CD4-positive, alpha-beta T cell treated with Interleukin-17A for 1 hour (primary cell): ENCODE measurements at regions not wholly inside any gene's neighbourhood (a gene's known extent, or its start where the extent isn't known, plus 50 kb on each side); places are given as distances from the start of the nearest gene placed in this dataset.

Experiments
- DNase-seq: peaks from one replicate; pipeline ENCODE4 v3.0.0-alpha.2; 2020

DNA sequence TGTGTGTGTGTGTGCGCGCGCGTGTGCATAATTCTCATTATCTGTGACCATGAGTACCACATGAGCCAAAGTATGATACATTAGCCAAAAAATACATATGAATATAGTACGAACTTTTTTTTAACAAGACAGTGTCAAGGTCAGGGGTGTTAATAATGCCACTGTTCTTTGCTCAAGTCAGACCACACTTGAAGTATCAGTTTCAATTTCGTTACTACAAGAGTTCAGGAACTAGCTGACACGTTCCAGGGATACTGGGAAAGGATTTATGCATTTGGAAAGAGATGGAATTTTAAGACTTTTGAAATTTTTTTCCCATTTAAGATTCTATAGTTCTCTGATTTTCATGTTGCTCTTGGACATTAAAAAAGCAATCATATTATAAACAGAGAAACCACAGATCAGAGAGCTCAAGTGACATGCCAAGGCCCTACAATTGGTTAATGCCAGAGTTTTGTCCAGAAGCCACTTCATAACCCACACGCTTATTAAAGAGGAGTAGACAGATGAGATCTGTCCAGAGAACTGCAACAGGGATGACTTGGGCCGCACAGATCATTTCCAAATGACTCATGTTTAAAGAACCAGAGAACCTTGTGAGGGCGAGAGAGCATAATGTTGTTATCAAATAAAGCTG, 718.8 kb upstream of the SGCG start:
- DNase-seq = no peak

DNA sequence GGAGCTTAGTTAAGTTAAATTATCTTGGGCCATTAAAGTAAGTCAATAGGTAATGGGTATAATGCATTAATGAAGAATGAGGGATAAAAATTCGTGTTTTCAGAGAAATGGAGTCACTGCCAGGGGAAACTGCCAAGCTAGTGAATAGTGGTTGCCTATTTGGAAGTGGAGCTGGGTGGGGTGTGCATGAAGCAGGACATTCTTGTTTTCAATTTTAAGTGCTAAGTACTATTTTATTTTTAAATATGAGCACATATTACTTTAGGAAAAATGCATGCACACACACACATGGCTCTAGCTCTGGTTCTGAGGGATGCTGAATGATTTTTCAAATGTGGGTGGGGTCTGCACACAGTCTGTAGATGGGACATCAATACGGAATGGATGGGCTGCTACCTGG, 717.7 kb upstream of the SGCG start:
- DNase-seq = no peak

DNA sequence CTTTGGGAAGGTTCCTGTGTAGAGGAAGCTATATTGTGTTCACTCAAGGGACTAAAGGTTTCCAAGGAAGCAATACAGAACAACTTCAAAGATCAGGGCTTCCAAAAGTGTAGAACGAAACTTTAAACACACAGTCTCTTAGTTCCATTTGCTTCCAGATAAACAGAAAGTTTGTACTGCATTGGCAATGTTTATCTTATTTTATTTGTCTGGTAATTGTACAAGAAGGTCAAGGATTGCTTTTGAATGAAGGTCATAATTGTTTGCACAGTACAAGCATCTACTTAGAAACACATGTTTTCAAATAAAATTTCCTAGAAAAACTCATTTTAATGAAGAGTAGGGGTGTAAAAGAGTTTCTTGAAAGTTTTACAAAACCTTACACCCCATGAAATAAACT, 712.7 kb upstream of the SGCG start:
- DNase-seq = no peak

DNA sequence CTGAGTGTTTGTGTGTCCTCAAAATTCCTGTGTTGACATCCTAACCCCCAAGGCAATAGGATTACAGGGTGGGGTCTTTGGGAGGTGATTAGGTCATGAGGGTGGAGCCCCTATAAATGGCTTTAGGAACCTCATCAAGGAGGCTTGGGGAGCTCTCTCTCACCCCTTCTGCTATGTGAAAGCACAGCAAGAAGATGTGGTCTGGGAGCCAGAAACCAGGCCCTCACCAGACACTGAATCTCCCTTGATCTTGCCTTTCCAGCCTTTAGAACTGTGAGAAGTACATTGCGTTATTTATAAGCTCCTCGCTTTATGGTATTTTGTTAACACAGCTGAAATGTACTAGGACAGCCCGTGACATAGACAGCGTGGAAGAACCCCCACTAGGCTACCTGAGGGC, 712.0 kb upstream of the SGCG start:
- no peak for DNase-seq

DNA sequence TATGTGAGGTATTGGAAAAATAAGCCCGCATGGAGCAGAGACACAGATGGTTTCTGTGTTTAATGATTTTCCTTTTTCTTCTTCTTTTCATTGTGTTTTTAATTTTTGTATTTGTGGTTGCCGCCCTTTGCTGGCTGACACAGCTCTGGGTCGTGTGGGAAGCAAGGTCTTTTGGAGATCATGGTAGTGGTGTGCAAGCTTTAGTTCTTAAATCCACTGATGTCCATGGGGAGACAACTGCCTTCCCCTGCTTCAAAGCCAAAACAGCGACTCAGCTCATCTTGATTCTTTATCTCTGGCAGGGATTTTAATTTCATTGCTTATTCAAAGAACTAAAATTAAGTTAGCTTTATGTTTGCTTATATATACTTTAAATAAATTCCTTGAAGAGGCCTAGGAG, 711.3 kb upstream of the SGCG start:
- no peak for DNase-seq

DNA sequence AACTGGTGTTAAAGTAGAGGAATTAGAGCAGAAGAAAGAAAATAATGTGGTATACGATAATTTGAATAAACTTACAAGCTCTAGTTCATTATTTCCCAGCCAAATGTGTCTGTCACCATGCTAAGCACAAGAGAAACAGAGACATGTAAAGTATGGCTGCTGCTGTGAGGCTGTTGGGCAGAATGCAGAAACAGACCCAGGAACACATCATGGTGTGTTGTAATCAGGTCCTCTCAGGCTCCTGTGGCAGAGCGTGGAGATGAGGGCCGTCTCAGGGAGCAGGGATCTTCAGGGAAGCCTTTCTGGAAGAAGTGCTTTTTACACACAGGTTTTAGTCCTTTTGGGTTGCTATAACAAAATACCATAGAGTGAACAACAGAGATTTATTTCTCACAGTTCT, 710.7 kb upstream of the SGCG start:
- no peak for DNase-seq

DNA sequence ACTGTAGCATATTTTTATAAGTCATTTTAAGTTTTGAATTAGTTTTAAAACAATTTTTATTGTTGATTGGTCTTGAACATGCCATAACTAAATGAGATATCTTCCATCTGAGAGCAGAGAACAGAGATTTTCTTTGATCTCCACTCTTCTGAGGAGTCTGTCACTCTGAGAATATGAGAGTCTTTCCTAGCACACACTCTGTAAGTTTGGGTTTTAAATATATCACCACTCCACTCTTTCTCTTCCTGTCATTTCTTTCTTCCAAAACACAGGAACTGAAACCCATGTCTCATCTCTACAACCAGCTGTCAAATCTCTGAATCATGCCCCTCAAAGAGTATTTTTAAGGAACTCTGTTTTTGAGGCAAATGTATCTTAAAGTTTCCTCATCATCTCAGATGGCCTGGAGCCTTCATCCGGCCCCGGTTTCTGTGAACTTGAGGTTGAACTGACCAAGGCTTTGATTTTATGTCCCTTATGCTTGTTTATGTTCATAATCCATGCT, 698.2 kb upstream of the SGCG start:
- no peak for DNase-seq

DNA sequence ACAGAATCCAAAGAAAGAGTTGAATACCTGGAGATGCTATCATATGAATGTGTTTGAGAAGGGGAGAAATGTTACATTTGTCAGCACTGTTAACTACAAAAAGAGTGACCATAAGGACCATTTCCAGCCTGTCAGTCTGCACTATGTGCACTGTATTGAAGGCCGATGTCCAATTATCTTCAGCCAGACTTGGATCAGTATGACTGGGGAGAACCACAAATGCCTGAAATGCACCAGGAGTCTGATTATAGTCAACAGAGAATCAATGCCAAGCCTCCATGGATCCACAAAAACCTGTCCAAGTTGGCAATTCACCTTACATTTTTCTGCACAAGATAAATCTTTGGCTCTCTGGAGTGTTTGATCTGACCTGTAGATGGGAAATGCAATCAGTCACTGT, 697.5 kb upstream of the SGCG start:
- no peak for DNase-seq

DNA sequence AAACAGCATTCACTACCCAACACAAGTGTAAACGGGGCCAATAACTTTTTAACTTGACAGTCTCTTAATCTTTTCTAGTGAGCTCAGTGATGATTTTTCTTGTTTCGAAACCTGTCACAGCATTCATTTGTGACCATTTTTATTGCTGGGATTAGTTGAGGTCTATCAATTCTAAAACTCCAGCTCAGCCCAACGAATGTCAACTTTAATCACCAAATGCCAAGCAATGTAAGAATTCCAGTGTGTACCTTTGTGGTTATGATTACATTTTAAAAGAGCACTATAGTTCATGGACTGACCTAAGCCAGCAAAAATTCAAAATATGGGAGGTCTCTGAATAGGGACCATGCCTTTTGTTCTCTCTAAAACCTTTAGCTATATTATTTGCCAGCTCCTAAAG, 694.3 kb upstream of the SGCG start:
- DNase-seq = no peak

DNA sequence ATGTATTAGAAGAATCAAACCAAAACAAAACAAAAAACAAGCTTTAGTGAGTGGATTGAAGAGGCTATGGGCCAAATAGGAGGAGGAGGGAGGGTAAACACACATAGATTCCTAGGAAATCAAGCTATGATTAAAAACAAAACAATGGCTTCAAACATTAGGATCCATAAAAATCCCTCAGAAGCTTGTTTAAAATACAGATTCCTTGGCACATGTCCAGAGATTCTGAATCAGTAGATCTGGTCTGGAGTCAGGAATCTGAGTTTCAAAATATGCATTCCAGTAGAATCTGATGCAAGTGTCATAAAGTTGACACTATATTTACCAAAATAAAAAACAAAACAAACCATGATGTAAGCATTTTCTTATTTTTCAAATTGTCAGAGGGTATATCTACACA, 692.8 kb upstream of the SGCG start:
- DNase-seq = no peak

DNA sequence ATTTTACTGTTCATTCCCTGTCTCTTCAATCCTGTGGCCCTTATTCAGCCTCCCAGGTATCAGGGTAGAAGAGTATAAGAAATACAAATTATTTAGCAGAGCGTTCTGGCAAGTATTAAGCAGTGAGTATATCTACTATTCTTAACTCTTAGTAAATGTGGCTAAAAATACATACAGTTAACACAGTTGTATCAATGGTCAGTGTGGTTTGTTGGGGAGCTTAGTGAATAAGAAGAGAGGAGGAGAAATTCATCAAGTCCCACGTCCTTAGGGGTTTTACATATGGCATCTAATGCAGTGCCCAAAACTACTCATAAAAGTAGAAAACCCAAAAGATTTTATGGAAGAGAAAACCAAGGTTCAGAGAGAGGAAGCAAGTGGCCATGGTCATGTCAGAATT, 691.0 kb upstream of the SGCG start:
- DNase-seq = no peak

DNA sequence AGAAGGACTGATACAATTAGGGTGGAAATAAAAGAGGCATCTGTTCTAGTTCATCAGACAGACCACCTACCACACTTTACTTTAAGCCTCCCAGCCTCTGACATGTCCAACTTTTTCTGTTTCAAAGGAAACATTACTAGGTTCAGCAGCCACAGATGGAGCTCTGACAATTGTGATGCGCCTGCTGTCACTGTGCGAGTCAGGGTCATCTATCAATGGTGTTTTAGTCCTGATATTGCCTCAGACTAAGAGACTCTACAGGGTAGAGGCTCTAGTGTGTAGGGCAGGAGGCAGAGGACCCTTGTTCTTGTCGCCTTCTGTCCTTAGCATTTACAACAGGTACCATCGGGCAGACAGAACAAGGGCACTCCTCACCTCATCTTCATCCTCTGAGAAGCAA, 685.0 kb upstream of the SGCG start:
- DNase-seq = no peak

DNA sequence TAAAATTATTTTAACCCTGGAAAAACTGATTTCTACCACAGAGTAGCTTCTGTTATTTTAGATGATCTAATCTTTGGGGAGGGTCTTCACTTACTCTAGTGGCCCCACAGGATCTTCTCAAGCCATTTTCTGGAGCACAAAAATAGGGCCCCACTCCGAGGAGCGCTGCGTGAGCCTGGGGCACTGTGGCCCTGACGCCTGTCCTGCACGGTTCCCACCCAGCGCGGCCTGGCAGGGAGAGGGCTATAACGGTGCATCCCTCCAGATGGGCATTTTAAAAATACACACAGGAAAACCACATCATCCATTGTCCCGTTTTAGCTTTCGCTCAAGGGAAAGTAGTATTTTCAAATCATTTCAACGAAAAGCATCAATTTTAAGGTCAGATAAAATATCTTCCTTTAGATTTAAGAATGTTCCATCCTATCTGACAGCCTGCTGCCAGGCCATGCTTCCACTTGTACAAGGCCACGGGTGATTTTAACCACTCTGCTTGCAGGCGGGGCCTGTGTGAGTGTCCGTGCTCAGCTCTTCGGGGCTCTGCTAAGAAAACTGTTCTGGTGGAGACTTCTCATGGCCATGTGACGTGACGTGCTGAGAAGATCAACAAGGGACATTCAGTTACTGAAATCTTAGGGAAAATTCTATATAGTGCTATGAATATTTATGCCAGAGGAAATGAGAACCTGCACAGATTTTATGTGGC, 683.8 kb upstream of the SGCG start:
- DNase-seq = no peak

DNA sequence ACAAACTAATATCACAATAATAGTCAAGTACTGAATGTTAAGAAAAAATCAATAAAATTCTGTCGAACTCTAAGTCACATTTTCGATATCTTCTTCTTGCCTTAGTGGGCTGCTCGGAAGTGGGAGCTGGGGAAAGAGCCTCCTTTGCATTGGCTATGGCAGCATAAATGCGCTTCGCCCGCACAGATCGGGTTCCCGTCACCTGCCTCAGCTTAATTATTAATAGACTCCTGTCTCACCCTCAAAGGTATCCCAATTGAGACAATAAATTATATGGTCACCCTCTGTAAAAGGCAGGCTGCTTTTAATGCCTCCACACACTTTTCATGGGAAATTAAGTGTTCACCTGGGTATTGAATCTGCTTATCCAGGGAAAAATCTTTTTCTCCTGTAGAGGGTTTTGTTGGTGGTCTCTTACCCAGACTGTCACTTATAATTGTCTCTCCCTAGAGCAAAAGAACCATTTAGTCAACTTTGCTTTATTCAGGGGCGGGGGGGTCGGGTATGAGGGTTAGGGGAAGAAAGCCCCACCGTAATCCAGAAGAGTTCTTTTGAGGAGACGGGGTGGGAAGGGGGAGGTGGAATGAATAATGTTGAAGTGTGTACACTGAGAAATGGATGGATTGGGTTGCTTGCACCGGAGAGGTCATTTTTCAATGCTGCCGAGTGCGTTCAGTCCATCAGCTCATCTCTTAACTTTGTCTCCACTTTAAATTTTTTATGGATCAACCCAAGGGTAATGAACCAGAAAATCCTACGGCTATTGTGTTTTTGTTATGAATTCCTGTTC, 682.6 kb upstream of the SGCG start:
- no peak for DNase-seq

DNA sequence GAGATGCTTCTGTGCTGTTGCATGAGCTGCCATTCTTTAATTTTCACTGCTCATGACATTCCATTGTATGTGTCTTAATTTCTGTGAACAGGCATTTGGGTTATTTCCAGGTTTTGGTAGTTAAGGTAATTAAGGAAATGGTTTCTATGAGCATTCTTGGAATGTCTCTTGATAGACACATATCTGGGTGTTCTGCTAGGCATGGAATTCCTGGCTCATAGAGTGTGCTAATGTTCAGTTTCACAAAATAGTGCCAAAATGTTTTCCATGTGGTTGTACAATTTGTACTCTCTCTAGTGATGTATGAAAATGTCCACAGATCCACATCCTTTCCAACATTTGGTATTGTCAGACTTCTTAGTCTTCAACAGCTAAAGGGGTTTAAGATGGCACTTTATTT, 680.9 kb upstream of the SGCG start:
- no peak for DNase-seq

DNA sequence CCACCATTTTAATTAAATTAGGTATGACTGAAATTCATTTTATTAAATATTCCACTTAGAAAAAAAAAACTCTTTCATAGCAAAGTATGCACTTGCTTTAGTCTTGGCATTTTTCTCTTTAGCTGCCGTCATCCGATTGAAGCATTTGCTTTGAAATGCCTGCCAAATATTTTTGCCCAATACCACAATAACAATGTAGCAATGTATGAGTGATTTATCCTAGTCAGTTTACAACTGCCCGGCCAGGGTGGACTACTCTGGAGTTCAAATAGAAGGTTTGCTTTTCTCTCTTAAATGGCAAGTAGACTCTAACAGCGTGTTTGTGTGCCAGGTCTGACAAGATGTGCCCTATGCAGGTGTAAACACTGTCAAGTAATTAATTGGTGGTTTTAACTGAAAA, 675.3 kb upstream of the SGCG start:
- DNase-seq = no peak

DNA sequence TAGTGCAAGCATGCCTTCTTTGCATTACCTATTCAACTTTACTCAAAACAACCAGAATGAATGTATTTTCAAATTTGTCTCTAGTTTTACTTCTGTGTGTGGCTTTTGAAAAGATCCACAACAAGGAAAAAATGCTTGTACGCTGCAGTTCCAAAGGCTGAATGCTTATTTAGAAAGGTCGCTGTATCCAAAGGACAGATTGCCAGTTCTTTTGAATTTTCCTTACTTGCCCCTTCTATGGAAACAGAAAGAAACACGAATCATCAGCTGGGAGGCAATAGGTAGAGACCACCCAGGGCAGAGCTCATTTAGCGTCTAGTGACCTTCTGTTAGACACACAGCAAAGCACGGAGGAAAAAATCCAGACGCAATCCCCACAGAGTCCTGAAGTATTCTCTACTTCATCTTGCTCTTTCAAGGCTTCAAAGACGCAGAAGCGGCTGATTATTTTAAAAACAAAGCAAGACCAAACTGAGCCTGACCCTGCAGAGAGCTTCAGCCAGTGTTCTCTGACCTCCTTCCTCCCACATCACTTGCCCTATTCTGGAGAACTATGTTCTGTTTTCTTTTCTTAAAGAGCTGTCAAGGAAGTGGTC, 674.6 kb upstream of the SGCG start:
- DNase-seq = no peak

DNA sequence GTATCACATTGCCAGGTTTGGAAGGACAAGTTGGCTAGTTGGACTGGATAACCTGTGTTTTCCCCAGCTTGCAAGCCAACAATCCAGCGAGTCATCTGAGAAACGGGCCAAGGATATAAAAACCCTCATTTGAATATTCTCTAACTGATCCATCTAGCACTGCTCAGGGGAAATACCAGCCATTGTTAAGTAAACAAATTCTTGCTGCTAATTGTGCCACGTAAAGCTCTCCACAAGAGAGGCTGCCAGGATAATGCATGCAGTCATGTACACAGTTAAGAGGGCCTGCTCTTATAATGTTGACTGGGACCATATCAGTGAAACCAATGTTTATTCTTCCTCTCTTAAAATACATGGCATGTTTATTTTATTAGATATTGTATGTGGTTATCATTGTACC, 663.2 kb upstream of the SGCG start:
- DNase-seq = no peak

DNA sequence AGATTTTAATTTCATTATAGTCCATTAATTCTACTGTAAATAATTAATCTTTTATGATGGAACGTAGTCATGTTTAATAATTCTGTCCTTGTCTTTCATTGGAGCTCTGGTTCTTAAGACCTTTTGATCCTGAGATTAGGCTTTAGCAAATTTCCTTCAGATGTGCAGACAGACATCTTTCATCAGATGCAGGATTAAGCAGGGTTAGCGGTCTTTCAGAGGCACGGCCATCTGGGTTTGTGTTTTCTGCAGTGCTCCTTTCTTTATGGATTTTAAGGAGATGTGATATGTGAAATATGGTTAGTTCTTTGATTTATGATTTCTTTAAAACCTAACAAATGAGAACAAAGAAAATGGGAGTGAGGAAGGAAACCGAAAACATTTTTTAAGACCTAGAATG, 643.9 kb upstream of the SGCG start:
- DNase-seq = no peak

DNA sequence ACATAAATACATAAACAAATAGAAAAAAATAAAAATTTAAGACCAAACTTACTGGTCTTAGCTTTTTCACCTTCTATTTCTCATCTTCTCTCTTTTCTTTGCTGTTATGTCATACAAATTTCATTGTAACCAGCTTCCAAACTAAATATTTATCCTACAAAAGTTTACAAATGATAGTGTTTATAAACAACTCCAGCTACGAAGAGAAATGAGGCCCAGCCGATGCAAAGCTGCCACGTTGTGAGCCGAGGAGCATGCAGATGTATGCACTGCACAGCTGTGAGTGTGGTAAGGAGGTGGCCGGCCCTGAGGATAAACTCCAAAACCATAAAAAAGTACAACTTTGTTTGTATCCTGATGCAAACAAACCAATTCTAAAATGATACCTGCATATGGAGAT, 642.4 kb upstream of the SGCG start:
- no peak for DNase-seq

DNA sequence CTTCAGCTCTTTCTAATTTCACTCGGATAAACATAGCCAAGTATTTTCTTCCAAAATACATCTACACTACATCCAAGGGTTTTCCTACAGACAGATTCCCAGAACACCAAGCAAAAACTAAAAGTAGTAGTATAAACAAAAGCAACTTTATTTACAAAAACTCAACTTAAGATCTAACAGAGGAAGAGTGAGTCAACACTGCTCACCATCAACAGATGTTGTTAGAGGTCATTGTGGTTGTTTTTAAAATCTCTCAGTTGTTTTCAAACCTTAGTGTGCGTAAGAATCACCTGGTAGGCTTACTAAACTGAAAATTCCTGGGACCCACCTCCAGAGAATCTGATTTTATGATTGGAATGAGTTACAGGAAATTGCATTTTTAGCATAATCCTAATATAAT, 631.7 kb upstream of the SGCG start:
- no peak for DNase-seq

DNA sequence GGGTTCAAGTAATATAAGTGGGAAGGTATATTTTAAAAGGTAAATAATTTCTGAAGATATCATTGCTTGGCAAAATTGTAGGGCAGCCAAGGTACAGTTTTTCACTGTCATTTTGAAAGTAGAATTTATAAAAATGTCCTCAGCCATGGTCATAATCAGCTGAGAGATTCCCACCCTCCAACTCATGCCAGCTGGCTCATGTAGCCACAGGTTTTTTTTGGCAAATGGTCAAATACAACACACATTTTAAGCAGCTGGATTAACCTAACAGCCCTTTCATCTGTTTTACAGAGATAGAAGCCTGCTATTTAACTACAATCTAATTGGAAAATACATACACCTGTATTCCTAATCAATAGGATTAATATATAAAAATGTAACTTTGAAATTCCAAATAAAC, 619.2 kb upstream of the SGCG start:
- no peak for DNase-seq

DNA sequence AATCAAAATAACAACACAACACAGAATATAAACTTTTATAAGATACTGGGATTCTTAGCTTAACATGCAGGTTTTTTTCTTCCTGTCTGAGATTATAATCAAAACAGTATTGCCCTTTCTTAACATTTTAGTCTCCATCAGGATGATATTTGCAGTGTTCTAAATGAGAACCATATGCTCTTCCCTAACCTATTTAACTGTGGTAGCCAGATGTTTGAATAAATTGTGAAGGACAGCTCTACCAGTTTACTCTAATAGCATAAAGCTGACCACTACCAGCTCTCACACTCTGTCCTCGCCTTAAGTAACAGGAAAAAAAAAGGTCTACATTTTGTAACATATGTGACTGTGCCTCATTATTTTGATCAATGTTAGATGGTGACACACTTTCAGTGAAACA, 618.7 kb upstream of the SGCG start:
- DNase-seq = no peak

DNA sequence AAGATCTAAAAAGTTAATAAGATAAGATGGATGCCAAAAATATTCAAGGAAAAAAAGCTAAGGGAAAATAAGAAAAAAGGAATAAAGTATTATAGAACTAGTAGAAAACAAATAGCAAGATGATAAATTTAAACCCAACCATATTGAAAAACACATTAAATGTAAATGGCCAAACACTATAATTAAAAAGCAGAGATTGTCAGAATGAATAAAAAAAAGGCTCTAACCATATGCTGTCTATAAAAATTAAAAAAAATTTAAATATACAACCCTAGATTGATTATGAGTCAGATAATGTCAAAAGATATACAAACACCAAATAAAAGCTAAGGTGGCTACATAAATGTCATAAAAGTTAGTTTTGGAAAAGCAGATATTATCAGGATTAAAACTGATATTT, 617.5 kb upstream of the SGCG start:
- no peak for DNase-seq
